Muscle layer of duodenum (tissue), 2 donors: ENCODE measurements at regions not wholly inside any gene's neighbourhood (a gene's known extent, or its start where the extent isn't known, plus 50 kb on each side); places are given as distances from the start of the nearest gene placed in this dataset.

Experiments
- H3K27ac ChIP-seq: one replicate; pipeline ENCODE4 v1.7.0; 2013; ENCODE audit warnings: mild to moderate bottlenecking, low read length
- H3K27me3 ChIP-seq: one replicate; pipeline ENCODE4 v1.7.0; 2013; ENCODE audit warnings: low read depth, mild to moderate bottlenecking, control low read depth, low read length
- H3K36me3 ChIP-seq, 2 donors: one replicate each; pipeline ENCODE4 v1.7.0; 2013; ENCODE audit warnings: low read length in 2 of 2, control low read depth in 1 of 2, mild to moderate bottlenecking in 1 of 2; ENCODE audit not compliant: insufficient read depth in 2 of 2, control insufficient read depth in 1 of 2
- H3K4me1 ChIP-seq, 2 donors: one replicate each; pipeline ENCODE4 v1.7.0; 2013; ENCODE audit warnings: low read length in 2 of 2, mild to moderate bottlenecking in 2 of 2, control low read depth in 1 of 2, moderate library complexity in 1 of 2; ENCODE audit not compliant: insufficient read depth in 2 of 2, control insufficient read depth in 1 of 2
- H3K4me3 ChIP-seq, 2 donors: one replicate each; pipeline ENCODE4 v1.7.0; 2013; ENCODE audit warnings: low read length in 2 of 2, low read depth in 1 of 2, mild to moderate bottlenecking in 1 of 2
- H3K9me3 ChIP-seq, 2 donors: one replicate each; pipeline ENCODE4 v1.7.0; 2013; ENCODE audit warnings: low read length in 2 of 2, control low read depth in 1 of 2, mild to moderate bottlenecking in 1 of 2; ENCODE audit not compliant: control insufficient read depth in 1 of 2
- donor health status: healthy.

DNA sequence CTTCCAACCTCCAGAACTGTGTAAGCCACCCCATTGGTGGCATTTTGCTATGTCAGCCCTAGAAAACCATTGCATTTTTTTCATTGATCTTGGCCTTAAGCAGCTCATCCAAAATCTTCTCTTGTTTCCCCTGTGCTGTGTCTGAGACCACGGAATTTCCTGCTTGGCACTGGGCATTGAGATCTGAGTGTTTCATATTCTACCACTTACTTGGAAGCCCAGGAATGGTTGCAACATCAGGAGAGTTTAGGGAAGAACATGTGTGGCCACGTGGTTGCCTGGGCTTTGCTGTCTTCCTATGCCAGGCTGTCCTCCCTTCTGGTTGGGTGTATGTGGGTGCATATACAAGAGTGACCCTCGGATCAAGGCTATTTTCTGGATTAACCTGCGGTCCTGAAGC is 139.3 kb upstream of the PMEPA1 start:
- H3K9me3 ChIP-seq, result no peaks in the 10 kb centered on the region
- H3K27ac ChIP-seq, result no peak overlapping the region
- no peak overlapping the region for H3K4me3 ChIP-seq
- no peaks in the 10 kb centered on the region for H3K4me1 ChIP-seq
- H3K27me3 ChIP-seq, result no peaks in the 10 kb centered on the region
- H3K36me3 ChIP-seq, result no peaks in the 10 kb centered on the region

DNA sequence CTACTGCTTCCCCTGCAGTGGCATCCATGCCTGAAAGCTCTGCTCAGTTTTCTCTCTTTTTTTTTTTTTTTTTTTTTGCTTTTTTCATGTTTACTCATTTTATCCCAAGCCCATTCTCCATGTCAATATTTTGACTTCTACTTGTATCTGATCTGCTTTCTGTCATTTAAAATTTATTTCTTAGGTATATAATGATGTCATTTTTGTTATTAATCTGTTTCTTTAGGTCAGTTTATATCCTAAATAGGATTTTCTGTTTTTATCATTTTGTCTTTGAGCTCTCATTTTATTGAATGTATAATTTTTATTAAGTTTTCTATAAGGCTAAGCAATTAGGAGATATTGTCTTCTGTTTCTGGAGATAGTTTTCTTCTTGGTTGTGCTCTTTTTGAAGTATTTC is 138.5 kb upstream of the PMEPA1 start:
- Histone ChIP-seq H3K27ac (no peak overlapping the region), H3K27me3 (no peaks in the 10 kb centered on the region), H3K4me3 (no peak overlapping the region)

DNA sequence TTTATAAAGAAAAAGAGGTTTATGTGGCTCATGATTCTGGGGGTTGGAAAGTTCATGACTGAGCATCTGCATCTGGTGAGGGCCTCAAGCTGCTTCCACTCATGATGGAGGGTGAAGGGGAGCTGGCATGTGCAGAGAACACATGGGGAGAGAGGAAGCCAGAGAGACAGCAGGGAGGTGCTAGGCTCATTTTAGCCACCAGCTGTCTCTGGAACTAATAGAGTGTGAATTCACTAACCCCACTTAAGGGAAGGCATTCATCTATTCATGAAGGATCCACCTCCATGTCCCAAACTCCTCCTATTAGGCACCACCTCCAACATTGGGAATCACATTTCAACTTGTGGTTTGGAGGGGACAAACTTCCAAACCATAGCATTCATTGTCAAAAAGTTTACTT is 137.3 kb upstream of the PMEPA1 start:
- H3K4me1 ChIP-seq, result no peaks in the 10 kb centered on the region
- no peaks in the 10 kb centered on the region for H3K36me3 ChIP-seq
- H3K27me3 ChIP-seq, result no peaks in the 10 kb centered on the region
- H3K9me3 ChIP-seq, result no peaks in the 10 kb centered on the region
- no peak overlapping the region for H3K4me3 ChIP-seq
- no peak overlapping the region for H3K27ac ChIP-seq

More for the DNA sequence above, 138.5 kb upstream of the PMEPA1 start:
- H3K9me3 ChIP-seq, result no peaks in the 10 kb centered on the region
- no peaks in the 10 kb centered on the region for H3K36me3 ChIP-seq
- no peaks in the 10 kb centered on the region for H3K4me1 ChIP-seq

- Histone ChIP-seq H3K36me3 (no peaks in the 10 kb centered on the region), H3K27ac (no peak overlapping the region), H3K4me3 (no peak overlapping the region), H3K9me3 (no peaks in the 10 kb centered on the region), H3K4me1 (no peaks in the 10 kb centered on the region), H3K27me3 (no peaks in the 10 kb centered on the region)
Measured at GRCh38 chr20:57844626-57845596, 135.1 kb upstream of the PMEPA1 start.

GRCh38 chr20:57843941-57844625 is 134.3 kb upstream of the PMEPA1 start:
- Histone ChIP-seq H3K27me3 (no peaks in the 10 kb centered on the region), H3K27ac (no peak overlapping the region), H3K4me1 (peaks cover 0 to under 1% of the 10 kb centered on the region in 2 donors), H3K9me3 (no peaks in the 10 kb centered on the region), H3K36me3 (no peaks in the 10 kb centered on the region), H3K4me3 (no peak overlapping the region)

GRCh38 chr20:57842720-57843119 is 132.9 kb upstream of the PMEPA1 start:
- no peaks in the 10 kb centered on the region for H3K9me3 ChIP-seq
- no peak overlapping the region for H3K27ac ChIP-seq
- peaks cover 0 to 6% of the 10 kb centered on the region in 2 donors for H3K4me1 ChIP-seq
- H3K4me3 ChIP-seq, result no peak overlapping the region
- no peaks in the 10 kb centered on the region for H3K27me3 ChIP-seq
- no peaks in the 10 kb centered on the region for H3K36me3 ChIP-seq

DNA sequence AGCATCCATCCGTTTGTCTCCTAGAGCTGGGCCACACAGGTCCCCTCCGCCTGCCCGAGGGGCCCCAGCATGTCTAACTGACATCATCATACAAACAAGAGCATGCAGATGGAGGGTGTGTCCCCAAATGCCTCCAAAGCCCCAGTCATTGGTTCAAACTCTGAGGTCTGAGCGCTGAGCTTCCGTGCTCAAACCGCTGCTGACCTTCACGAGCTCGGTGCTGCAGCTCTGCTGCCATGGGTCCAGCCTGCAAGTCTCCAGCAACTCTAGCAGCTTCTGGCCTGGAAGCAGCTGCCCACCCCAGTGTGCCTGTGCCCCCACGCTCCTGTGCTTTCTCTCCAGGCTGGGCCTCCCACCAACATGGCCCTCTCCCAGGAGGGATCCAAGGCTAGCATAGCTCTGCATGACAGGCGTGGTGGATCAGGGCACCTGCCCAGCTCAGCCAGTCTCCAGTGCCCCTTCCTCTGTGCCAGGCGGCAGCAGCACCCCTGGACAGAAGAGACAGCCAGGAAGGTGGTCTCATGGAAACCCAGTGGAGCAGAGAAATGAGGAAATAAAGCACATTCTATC is 131.6 kb upstream of the PMEPA1 start:
- Histone ChIP-seq H3K36me3 (no peaks in the 10 kb centered on the region), H3K27me3 (no peaks in the 10 kb centered on the region), H3K9me3 (no peaks in the 10 kb centered on the region)

DNA sequence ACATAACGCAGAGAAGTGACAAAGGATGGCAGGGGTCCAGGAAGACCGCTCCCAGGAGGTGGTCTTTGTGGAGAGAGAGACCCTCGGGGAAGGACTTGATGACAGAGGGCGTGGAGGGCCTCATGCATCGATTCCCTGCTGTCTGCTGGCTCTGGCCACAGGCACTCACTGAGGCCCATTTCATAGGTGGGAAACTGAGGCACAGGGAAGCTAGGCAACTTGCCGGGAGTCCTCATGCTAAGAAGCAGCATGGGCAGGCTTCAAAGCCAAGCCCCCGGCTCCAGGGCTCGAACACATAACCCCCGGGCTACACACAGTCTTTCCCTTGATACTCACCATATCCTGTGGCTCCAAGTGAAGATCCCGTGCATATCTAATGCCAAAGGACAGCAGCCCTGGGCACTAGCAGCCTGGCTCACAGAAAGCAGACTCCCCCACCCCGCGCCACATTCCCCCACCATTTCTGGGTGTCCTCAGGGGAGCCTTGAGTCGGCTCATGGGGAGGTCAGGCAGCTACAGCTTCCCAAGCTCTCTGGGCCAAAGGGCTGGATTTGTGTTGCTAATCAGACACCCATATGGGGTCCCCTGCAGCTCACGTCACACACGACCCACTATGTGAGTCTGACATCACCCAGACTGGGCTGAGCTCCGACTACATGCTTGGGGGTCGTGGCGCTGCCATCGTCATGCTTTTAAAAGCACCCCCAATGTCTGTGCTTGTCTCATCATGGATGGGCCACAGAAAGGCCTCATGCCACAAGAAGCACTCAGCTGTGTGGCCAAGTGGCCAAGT is 130.9 kb upstream of the PMEPA1 start:
- no peak overlapping the region for H3K4me3 ChIP-seq
- H3K36me3 ChIP-seq, result no peaks in the 10 kb centered on the region
- H3K27me3 ChIP-seq, result no peaks in the 10 kb centered on the region
- no peak overlapping the region for H3K27ac ChIP-seq
- no peaks in the 10 kb centered on the region for H3K9me3 ChIP-seq
- peaks cover 0 to 6% of the 10 kb centered on the region in 2 donors for H3K4me1 ChIP-seq

More for the DNA sequence above, 131.6 kb upstream of the PMEPA1 start:
- Histone ChIP-seq H3K4me1 (peaks cover 0 to 6% of the 10 kb centered on the region in 2 donors), H3K27ac (no peak overlapping the region), H3K4me3 (no peak overlapping the region)

GRCh38 chr20:57840066-57840465 is 130.3 kb upstream of the PMEPA1 start:
- Histone ChIP-seq H3K4me1 (peaks cover 0 to 6% of the 10 kb centered on the region in 2 donors), H3K4me3 (no peak overlapping the region), H3K36me3 (no peaks in the 10 kb centered on the region), H3K9me3 (no peaks in the 10 kb centered on the region), H3K27ac (no peak overlapping the region), H3K27me3 (no peaks in the 10 kb centered on the region)

GRCh38 chr20:57838670-57839151 is 128.9 kb upstream of the PMEPA1 start:
- Histone ChIP-seq H3K36me3 (no peaks in the 10 kb centered on the region), H3K27ac (no peak overlapping the region)

More at GRCh38 chr20:57838670-57839151, 128.9 kb upstream of the PMEPA1 start:
- Histone ChIP-seq H3K4me1 (peaks cover 0 to 6% of the 10 kb centered on the region in 2 donors), H3K27me3 (no peaks in the 10 kb centered on the region), H3K9me3 (no peaks in the 10 kb centered on the region), H3K4me3 (no peak overlapping the region)
